ENCODE measurements at regions not wholly inside any gene's neighbourhood (a gene's known extent, or its start where the extent isn't known, plus 50 kb on each side); places are given as distances from the start of the nearest gene placed in this dataset.

- no peak for DNase-seq
These were observed 50.3 kb upstream of the FNDC1 start for GRCh38 chr6:159118924-159119323.

- no peak for DNase-seq
These were observed 51.6 kb upstream of the FNDC1 start for GRCh38 chr6:159117563-159117962.

DNA sequence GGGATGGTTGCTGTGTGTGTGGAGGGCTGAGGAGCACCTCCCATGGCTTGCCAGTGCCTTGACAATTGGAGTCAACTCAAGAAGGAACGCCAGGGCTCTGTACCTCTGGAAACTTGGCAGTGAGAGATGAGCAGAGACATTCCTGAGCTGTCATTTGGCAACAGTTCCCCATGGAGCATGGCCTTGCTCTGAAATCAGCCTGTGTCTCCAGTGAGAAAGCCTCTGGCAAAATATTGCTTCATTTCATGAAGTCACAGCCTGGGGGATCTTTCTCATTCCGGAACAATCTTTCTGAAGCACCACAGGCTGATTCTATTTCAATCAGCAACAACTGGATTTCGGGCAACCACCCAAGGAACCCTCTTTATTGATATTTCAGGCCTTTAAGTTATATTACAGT is 52.2 kb upstream of the FNDC1 start:
- no peak for DNase-seq

- no peak for DNase-seq
These were observed 52.9 kb upstream of the FNDC1 start for GRCh38 chr6:159116343-159116742.

DNA sequence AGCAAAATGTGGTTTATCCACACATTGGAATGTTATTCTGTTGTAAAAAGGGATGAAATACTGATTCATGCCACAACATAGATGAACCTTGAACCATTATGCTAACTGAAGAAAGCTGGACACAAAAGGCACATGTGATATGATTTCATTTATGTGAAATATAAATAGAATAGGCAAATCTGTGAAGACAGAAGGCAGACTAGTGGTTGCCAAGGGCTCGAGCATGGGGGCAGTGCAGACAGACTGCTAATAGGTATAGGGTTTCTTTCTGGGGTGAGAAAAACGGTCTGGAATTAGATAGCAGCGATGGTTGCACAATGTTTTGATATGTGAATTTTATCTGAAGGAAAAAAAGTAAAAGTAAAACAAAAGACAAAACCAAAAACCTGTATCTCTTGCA is 54.6 kb upstream of the FNDC1 start:
- no peak for DNase-seq

GRCh38 chr6:159113223-159113622 is 56.0 kb upstream of the FNDC1 start:
- no peak for DNase-seq

DNA sequence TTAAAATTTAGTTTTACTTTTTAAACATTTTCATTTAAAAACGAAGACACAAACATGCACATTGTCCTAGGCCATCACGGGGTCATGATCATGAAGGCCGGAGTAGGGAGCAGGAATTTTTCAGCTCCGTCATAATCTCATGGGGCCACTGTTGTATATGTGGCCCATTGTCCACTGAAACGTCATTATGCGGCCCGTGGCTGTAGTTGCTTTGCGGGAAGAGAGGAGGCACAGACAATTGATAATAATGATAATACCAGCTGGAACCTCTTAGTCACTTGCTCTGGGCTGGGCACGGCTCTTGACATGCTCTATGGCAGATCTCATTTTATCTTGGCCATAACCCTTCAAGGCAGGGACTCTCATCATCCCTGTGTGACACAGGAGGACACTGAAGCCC is 56.5 kb upstream of the FNDC1 start:
- DNase-seq: no peak

DNA sequence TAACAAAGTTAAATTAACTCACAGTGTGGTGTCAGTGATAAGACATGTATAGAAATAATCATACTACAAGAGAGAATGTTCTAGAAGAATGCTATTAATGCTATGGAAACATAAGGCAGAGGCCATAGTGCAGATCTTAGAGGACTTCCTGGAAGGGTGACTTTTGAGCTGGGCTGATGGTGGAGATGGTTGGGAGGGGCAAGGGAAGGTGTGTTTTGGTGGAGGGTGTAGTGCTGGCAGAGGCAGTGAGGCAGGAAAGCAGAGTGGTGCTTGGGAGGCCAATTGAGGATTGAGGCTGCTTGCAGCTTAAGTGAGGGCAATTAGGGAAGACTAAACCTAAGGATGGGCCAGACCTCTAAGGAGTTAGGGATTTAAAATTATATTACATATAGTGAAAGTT is 58.5 kb upstream of the FNDC1 start:
- no peak for DNase-seq

- peak; percentile 48 for DNase-seq
These were observed 59.2 kb upstream of the FNDC1 start for GRCh38 chr6:159110013-159110412.

GRCh38 chr6:159109391-159109790 is 59.8 kb upstream of the FNDC1 start:
- no peak for DNase-seq

DNA sequence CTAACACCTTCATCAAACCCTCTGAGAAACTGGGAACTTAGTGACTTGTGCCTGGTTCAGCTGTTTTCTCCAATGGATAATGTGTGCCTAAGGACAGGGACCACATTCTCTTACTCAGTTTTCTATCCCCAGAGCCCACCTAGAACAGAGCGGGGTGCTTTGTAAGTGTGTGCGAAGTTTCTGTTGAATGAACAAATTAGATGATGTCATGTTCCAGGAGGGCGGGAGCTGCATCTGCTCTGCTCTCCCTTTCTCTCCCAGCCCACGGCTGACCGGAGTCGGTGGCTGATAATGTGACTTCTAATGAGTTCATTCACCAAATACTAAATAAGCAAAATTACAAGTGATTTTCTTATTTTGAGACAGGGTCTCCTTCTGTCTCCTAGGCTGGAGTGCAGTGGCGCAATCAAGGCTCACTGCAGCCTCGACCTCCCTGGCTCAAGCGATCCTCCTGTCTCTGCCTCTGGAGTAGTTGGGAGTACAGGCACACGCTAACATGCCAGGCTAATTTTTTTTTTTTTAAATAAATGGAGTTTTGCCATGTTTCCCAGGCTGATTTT is 60.7 kb upstream of the FNDC1 start:
- no peak for DNase-seq

DNA sequence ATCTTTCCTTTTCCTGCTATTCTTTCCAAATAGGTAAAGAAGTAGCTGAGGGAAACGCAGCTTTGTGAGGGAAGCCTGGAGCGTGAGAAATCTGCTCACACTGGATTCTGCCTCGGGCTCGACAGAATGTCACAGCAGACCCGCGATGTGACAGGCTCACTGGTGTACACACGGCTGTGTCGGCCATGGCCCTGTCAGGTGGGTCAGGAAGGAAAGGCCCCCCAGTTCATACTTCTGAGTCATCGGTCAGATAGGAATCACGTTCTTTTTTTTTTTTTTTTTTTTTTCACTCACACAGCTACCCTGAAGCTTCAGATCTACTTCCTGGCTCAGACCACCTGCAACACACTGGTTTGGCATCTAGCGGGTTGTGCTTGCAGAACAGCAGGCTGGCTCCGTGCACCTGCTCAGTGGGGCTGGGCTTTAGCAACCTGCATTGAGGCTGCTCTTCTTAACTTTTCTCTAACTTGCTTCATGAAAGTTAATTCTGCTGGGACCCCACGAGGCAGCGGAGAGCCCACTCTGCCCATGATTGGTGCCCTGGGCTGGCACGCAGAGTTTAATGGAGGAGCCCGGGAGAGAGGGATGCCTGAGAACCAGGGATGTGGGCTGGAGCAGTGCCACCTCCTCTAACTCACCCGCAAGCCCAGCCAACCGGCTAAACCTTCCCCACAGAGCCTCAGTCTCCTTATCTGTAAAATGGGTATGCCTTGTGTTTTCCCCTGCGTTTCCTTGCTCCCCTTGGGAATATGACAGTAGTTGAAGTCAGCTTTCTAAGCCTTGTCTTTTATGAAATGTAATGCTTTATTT is 61.5 kb upstream of the FNDC1 start:
- no peak for DNase-seq

- peak; percentile 70 for DNase-seq
These were observed 61.9 kb upstream of the TAGAP start for GRCh38 chr6:159106627-159107241.

DNA sequence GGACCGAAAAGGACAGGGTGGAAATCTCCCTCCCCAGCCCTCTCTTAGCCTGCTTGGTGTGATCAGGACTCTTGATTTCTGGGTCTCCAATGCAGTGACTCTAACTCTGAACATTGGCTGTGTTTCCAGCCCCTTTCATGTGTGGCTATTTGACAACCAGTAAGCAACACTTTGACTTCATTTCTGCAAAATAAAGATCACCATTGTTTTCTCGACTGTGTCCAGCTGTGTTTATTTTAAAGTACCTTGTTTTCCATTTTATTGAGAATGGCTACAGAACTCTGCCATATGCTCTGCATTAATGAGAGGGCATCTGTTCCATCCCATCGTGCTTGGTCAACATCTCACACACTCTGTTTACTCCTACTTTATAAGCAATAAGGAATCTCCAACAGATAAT is 60.9 kb upstream of the TAGAP start:
- no peak for DNase-seq

DNA sequence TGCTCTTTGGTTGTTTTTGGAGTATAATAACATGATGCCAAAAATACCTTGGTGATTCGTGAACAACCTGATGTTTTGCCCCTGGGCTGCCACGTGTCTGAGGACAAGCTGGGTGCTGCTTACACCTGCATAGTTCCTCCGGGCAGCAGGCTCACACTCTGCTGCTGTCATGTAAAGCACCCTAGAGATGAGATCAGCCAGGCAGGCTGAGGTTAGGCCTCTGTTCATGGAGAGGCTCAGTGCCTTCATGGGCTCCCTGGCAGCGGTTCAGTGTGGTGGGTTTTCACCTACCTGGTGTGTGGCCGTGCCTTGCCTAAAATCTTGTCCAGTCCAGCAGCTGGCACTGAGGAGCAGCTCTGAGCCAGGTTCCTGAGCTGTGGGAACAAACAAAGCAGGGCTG is 60.1 kb upstream of the TAGAP start:
- DNase-seq: no peak

DNA sequence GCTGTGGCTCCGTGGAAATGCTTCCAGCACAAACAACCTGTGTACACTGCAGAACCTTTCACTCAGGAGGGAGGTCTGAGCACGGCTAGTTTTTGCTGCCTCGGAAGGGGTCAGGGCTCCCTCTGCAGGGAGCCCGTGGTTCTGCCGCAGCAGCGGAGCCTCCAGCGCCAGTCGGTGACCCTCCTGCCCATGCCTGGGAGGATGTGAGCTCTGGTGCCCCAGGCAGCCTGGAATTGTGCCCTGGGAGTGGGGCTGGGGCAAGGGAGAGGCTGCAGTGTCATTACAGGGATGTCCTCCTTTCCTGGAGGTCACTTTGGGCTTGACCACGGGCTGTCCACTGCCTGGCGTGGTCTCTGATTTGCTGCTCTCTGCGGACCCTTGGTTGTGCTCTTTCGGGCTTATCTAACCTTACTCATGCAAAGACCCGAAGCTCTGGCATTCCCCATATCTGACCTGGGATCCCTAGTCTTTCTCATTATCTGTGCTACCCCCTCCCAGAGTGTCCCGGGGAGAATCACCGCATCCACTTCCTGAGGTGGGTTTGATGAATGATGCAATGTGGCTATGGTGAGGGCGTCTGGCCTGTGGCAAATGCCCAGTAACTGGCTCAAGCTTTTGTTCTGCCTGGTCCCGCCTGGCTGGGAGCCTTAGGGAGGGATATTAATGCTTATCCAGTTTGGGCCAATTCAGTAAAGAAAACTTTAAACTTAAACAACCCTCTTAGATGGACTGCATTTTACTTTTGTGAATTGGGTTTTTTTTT is 59.6 kb upstream of the TAGAP start:
- peak; percentile 66 for DNase-seq

GRCh38 chr6:159103396-159104162 is 58.8 kb upstream of the TAGAP start:
- DNase-seq: no peak

GRCh38 chr6:159102373-159103160 is 57.8 kb upstream of the TAGAP start:
- no peak for DNase-seq

DNA sequence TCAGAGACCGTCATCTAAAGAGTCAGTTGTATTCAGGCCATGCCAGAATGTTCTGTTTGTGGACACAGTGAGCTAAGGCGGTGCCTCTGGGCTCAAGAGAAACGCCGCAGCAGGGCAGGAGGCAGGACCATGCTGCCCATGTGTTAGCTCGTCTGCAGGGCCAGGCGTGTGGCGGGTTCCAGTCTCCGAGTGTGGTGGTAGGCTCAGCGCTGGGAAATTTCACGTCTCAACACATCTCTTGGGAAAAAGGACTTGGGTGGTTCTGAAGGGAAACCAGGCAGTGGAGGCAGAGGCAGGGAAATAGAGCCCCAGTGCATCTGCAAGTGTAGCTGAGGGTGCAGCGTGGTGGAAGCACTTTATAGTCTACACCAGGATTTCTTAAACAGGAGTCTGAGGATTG is 56.9 kb upstream of the TAGAP start:
- DNase-seq: no peak

DNA sequence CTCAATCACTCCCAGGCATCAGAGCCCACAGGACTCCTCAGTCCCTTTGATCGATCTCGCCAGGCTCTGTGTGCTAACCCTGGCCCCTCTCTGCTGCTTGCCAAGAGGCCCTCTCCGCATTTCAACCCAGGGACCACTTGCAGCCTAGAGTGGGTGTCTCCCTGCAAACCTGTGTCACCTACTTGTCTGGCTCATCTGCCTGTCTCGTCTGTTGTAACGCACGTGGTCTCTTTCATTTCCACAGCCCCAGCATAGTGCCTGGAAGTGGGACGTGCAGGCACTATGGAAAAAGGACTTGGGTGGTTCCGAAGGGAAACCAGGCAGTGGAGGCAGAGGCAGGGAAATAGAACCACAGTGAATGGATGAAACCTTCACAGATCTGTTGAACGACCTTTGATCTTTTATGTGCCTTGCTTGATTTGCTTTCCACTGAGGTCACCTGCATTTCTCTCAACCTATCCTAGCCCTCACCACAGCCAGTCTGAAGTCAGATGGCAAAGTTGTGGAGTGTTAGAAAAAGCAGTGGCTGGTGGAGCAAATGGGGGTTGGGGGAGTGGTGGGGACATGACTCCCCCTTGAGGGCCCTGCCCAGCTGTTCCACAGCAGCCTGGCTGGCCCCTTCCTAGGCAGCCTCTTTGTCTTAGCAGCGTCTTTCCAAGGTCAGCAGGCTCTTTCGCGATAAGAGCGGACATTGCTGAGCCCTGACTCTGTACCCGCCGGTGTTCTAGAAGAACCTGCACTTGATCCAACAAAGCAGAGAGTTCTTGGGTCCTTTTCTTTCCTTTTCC is 55.8 kb upstream of the TAGAP start:
- no peak for DNase-seq

GRCh38 chr6:159099961-159100360 is 55.2 kb upstream of the TAGAP start:
- DNase-seq: no peak

Measured in GDM1 (cell line).